DLD1 (cell line): ENCODE measurements at regions not wholly inside any gene's neighbourhood (a gene's known extent, or its start where the extent isn't known, plus 50 kb on each side); places are given as distances from the start of the nearest gene placed in this dataset.

Source experiments
- in situ Hi-C: cut with HindIII; loops from 2 replicates; pipeline ENCODE4 v1.10.0; 2017; ENCODE audit warnings: low sequenced_read_pairs

DNA sequence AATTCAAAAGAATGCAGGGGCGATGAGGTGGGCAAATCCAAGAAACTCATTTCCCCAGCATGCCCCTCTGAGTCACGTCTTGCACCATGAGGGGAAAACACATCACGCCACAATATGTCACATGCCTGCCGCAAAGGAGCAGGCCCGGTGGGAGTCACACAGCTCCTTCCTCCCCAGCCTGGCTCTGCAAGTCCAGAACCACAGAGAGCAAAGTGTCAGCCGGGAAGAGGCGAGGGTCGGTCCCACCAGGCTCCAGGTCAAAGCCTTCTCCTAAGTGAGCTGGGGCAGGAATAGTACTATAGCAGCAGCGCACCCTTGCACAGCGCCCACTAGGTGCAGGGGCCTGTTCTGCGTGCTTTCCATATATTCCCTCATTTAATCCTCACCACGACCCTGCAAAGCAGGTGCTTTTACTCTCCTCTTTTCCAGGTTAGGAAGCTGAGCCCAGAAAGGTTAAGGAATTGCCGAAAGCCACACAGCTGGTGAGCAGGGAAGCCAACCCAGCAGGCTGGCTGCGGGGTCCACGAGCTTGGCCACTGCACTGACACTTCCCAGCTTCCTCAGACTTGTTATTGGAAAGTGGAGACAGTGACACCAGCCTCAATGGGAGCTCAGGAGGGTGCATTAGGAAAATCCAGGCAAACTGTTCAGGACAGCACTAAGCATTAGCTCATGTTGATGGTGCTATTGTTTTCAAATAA, 94.0 kb upstream of the ZMIZ1 start:
- in situ Hi-C loops: no loop called here

GRCh38 chr10:78975926-78976325, 92.8 kb upstream of the ZMIZ1 start:
- in situ Hi-C loops: no loop called here

GRCh38 chr10:78976825-78977755, 91.7 kb upstream of the ZMIZ1 start:
- in situ Hi-C loops: no loop called here

GRCh38 chr10:78979938-78980337, 88.8 kb upstream of the ZMIZ1 start:
- in situ Hi-C loops: no loop called here

GRCh38 chr10:78980354-78980753, 88.4 kb upstream of the ZMIZ1 start:
- in situ Hi-C loops: no loop called here

DNA sequence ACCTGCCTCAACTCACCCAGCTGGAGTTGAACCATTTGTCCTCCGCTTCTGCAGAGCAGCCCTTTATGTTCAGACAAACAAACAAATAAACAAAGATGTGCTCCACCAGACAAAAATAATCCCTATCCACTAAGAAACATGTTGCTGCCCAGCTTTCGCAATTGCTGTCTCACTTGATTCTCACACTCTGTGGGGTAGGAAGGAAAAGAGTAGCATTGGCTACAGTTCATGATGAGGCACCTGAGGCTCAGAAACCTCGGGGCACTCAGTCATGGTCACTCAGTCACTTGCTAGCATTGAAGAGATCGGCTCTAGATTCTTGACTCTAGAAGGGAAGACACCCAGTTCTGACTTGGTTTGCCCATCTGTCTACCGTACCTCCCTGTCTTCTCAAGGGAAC, 88.0 kb upstream of the ZMIZ1 start:
- in situ Hi-C loops: no loop called here

DNA sequence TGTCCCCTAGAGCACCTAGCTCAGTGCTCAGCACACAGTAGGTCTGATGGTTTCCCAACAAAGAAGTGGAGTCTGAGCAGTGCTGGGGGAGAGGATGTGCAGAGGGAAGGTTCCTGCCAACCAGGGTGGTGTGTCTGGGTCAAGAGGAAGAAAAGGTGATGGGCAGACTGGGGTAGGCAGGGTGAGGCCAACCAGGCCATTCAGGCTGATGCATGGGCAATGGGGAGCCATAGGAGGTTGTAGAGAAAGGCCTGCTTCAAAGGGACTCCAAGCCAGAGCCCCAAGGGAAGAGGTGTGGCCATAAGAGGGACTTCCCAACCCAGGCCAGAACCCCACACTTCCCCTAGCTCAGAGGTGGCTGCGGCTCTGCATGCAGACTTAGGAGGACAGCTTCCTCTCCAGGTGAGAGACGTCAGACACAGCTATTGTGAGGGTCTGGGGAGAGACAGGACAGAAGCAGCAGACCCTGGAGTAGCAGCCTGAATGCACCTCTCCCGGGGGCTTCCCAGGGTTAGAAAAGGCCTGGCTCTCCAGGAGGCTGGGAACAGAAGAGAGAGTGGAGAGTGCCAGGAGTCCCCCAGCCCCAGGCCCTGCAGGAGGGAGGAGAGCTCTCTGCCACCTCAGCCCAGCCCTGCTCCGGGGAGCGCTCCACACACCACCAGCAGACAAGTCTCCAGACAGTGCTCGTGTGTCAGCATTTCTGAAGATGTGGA, 87.4 kb upstream of the ZMIZ1 start:
- in situ Hi-C loops: no loop called here

DNA sequence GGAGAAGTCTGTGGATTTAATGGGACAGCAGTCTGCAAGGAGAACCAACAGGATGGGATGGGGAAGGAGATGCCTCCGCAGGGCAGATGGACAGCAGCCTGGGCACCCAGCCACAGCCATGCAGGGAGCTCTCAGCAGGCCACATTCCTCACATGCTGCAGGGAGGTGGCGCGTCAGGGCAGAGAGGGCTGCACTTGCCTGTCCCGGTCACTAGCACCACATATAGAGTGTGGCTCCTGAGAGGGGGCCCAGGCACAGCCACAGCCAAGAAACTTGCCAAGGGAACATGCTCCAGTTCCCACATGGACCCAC, 86.8 kb upstream of the ZMIZ1 start:
- in situ Hi-C loops: no loop called here

GRCh38 chr10:78982726-78983125, 86.0 kb upstream of the ZMIZ1 start:
- in situ Hi-C loops: no loop called here

DNA sequence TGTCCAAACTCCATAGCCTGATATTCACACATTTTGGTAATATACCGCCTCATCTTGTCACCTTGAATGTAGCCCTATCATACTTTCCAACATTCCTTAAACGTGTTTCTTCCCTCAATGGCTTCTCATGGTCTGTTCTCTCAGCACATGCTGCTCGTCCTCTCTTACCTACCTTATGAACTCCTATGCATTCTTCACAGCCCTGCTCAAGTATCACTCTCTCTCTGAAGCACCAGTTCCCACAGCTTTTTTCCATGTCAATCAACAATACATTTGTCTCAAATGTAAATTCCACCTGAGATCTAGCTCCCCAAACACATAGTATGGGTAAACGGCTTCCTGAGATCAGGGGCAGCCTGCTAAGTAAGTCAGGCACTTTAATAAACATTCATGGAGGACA, 85.2 kb upstream of the ZMIZ1 start:
- in situ Hi-C loops: no loop called here

GRCh38 chr10:78985973-78986818, 82.6 kb upstream of the ZMIZ1 start:
- in situ Hi-C loops: no loop called here

DNA sequence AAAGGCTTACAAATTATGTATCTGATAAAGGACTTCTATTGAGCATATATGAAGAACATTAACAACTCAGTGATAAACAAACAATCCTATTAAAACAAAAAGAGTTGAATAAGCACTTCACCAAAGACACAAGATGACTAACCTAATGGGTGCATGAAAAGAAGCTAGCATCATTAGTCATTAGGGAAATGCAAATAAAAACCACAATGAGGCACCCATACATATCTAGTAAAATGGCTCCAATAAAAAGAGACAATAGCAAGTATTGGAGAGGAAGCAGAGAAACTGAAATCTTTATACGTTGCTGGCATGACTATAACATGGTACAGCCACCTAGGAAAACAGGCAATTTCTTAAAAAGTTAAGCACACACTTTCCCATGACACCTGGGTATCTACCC, 77.6 kb upstream of the ZMIZ1 start:
- in situ Hi-C loops: no loop called here

- in situ Hi-C loops: no loop called here
Measured at GRCh38 chr10:78992333-78992732, 76.4 kb upstream of the ZMIZ1 start.

GRCh38 chr10:78993261-78993945, 75.4 kb upstream of the ZMIZ1 start:
- in situ Hi-C loops: no loop called here

- in situ Hi-C loops: no loop called here
Measured at GRCh38 chr10:78995987-78996791, 72.6 kb upstream of the ZMIZ1 start.

DNA sequence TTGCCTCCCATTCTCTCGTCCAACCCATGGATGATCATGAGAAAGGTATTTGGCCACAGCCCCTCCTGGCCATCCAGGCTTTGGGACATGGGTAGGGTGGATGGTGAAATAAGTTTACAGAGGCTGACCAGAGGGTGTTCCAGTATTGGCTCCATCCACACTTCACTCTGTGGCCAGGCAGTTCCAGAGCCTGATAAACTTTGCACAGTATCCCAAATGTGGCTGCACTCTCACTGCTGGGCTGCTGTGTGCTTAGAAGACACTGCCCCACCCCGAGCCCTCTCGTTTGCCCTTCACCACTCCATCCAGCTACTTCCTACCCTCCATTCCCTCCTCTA, 72.0 kb upstream of the ZMIZ1 start:
- in situ Hi-C loops: no loop called here

GRCh38 chr10:78997635-78998618, 70.8 kb upstream of the ZMIZ1 start:
- in situ Hi-C loops: no loop called here

GRCh38 chr10:79001082-79001885, 67.5 kb upstream of the ZMIZ1 start:
- in situ Hi-C loops: no loop called here
